Transverse colon (tissue), 3 donors: ENCODE measurements at regions not wholly inside any gene's neighbourhood (a gene's known extent, or its start where the extent isn't known, plus 50 kb on each side); places are given as distances from the start of the nearest gene placed in this dataset.

Source experiments
- EP300 ChIP-seq: sonication (generic); formaldehyde crosslinking; IDR thresholded peaks from one replicate; pipeline ENCODE4 v1.6.1; 2017; ENCODE audit warnings: antibody characterized with exemption, low read depth
- POLR2A ChIP-seq: fragments of 450-650 bp; IDR thresholded peaks from one replicate; pipeline ENCODE4 v1.6.1; 2016; ENCODE audit warnings: antibody characterized with exemption, mild to moderate bottlenecking, moderate library complexity
- TF ChIP-seq, protein P1 (sequence below), 5 experiments: fragments of 200-600 bp in 3 of 5; fragments of 450-650 bp in 2 of 5; sonication (generic) in 3 of 5; IDR thresholded peaks; 1 replicate in 2 of 5; 2 replicates in 3 of 5; pipeline ENCODE4 v1.5.1; 2016 to 2017; ENCODE audit warnings: antibody characterized with exemption in 5 of 5, inconsistent platforms in 3 of 5, mild to moderate bottlenecking in 2 of 5, moderate library complexity in 1 of 5

DNA sequence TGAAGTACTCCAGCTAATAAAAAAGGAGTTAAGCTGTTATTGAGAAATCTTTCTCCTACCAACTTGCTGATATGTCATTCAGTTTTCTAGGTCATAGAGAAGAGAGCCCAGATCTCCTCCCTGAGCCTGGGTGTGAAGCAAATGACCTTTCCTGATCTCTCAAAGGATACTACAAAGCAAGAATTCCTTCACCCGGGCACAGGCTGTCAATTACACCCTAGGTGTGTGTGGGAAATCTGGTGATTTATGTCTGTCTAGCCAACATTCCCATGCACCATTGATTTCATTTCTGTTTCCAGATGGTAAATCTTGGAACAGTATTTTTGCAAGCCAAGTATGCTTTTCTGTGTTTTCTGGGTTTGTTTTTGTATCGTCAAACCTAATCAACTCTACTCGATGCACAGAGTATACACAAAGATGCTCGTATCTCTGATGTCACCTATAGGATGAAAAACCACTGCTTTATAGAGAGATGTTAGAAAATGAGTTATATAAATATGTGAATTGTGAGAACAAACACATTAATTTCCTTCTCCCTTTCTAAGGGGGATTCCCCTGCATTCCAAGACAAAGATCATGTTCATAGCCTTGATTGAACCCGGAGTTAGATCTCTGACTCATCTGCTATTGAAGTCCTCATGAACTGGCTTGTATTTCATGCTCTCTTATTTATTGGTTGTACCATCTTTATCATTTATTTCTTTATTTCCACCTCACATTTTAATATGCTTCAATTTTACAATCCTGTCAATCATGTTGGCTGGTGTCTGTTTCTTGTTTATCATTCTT is 1037.4 kb downstream of the NLGN4Y start:
- TF ChIP-seq, protein P1, sequence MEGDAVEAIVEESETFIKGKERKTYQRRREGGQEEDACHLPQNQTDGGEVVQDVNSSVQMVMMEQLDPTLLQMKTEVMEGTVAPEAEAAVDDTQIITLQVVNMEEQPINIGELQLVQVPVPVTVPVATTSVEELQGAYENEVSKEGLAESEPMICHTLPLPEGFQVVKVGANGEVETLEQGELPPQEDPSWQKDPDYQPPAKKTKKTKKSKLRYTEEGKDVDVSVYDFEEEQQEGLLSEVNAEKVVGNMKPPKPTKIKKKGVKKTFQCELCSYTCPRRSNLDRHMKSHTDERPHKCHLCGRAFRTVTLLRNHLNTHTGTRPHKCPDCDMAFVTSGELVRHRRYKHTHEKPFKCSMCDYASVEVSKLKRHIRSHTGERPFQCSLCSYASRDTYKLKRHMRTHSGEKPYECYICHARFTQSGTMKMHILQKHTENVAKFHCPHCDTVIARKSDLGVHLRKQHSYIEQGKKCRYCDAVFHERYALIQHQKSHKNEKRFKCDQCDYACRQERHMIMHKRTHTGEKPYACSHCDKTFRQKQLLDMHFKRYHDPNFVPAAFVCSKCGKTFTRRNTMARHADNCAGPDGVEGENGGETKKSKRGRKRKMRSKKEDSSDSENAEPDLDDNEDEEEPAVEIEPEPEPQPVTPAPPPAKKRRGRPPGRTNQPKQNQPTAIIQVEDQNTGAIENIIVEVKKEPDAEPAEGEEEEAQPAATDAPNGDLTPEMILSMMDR (IDR thresholded peaks at IDR 0.05) = no peak
- TF ChIP-seq POLR2A (no peak), EP300 (no peak)
